HCT116 (cell line): ENCODE measurements at regions not wholly inside any gene's neighbourhood (a gene's known extent, or its start where the extent isn't known, plus 50 kb on each side); places are given as distances from the start of the nearest gene placed in this dataset.

Experiments
- ATAC-seq: fragments of 200-7000 bp; cut with Tn5 transposase; 2 replicates; pipeline ENCODE4 v1.9.1; 2020; ENCODE audit warnings: mild to moderate bottlenecking, moderate library complexity
- BruUV-seq: library from RNA; stranded (reverse); fragments of 400-500 nt; replicated peaks from 2 replicates; lab custom pipeline; 2021; lab: Mats Ljungman, UMichigan
- CTCF ChIA-PET: fragments of 300-600 bp; sonication (Branson Sonifier 250); formaldehyde crosslinking; loops from one replicate; lab custom pipeline; 2021; ENCODE audit warnings: antibody characterized with exemption; lab: Charles Lee
- POLR2A ChIA-PET: fragments of 300-600, 350-600 bp; sonication (Branson Sonifier 250); formaldehyde crosslinking; loops from one replicate; lab custom pipeline; 2021; ENCODE audit warnings: antibody characterized with exemption; lab: Charles Lee
- RAD21 ChIA-PET, 2 experiments: fragments of 300-600 bp; sonication (Branson Sonifier 250); formaldehyde crosslinking; loops; one replicate each; lab custom pipeline; 2023; ENCODE audit warnings: low total read pairs in 2 of 2; ENCODE audit not compliant: uncharacterized antibody in 2 of 2, unreplicated experiment in 2 of 2, low non-redundant PET in 1 of 2; lab: Charles Lee
- DNase-seq: peaks from one replicate; pipeline ENCODE4 v3.0.0-alpha.2; 2010; ENCODE audit warnings: low read depth, low spot score
- H2AFZ ChIP-seq: fragments of 200-600 bp; shearing (Covaris generic), sonication (generic); 2 replicates; pipeline ENCODE4 v1.6.1; 2017; ENCODE audit warnings: low read depth, mixed run types, mixed read lengths, antibody characterized with exemption, low read length; ENCODE audit not compliant: poor library complexity, severe bottlenecking
- H3K27ac ChIP-seq: 2 replicates; pipeline ENCODE4 v1.5.1; 2012; ENCODE audit warnings: low read depth, low read length
- H3K27me3 ChIP-seq: fragments of 200-600 bp; sonication (generic); 2 replicates; pipeline ENCODE4 v1.6.1; 2016; ENCODE audit warnings: mixed run types, low read length, mixed read lengths; ENCODE audit not compliant: insufficient read depth
- H3K36me3 ChIP-seq, 2 experiments: fragments of 200-500 bp in 1 of 2; fragments of 200-600 bp in 1 of 2; sonication (Bioruptor generic) in 1 of 2; sonication (generic) in 1 of 2; 2 replicates each; pipeline versions ENCODE4 v1.5.1 to v1.6.1; 2014 to 2016; ENCODE audit warnings: low read length in 2 of 2, inconsistent platforms in 1 of 2, mixed read lengths in 1 of 2, mixed run types in 1 of 2; ENCODE audit not compliant: insufficient read depth in 2 of 2, control insufficient read depth in 1 of 2
- H3K4me1 ChIP-seq, 2 experiments: fragments of 200-600 bp in 1 of 2; sonication (generic) in 1 of 2; 2 replicates each; pipeline versions ENCODE4 v1.5.1 to v1.6.1; 2012 to 2017; ENCODE audit warnings: low read length in 2 of 2, inconsistent platforms in 1 of 2, mild to moderate bottlenecking in 1 of 2, mixed read lengths in 1 of 2, mixed run types in 1 of 2, moderate library complexity in 1 of 2; ENCODE audit not compliant: insufficient read depth in 2 of 2, control insufficient read depth in 1 of 2
- H3K4me2 ChIP-seq: fragments of 200-600 bp; sonication (generic); 2 replicates; pipeline ENCODE4 v1.6.1; 2017; ENCODE audit warnings: mixed run types, low read length, mixed read lengths
- H3K4me3 ChIP-seq, 2 experiments: fragments of 200-600 bp in 1 of 2; sonication (generic) in 1 of 2; replicated peaks in 1 of 2; 2 replicates each; pipeline ENCODE4 v1.5.1; 2011 to 2016; ENCODE audit warnings: low read length in 2 of 2, control low read depth in 1 of 2, low read depth in 1 of 2, mild to moderate bottlenecking in 1 of 2, mixed read lengths in 1 of 2, mixed run types in 1 of 2
- H3K79me2 ChIP-seq: fragments of 200-600 bp; sonication (generic); 2 replicates; pipeline ENCODE4 v1.6.1; 2017; ENCODE audit warnings: mild to moderate bottlenecking, mixed run types, low read length, moderate library complexity, mixed read lengths; ENCODE audit not compliant: insufficient read depth
- H3K9ac ChIP-seq: fragments of 200-600 bp; sonication (generic); 2 replicates; pipeline ENCODE4 v1.6.1; 2016; ENCODE audit warnings: low read length, mixed read lengths
- H3K9me2 ChIP-seq: fragments of 200-600 bp; sonication (generic), shearing (Covaris generic); 2 replicates; pipeline ENCODE4 v1.6.1; 2017; ENCODE audit warnings: mixed run types, mild to moderate bottlenecking, moderate library complexity; ENCODE audit not compliant: insufficient read depth
- H3K9me3 ChIP-seq, 2 experiments: fragments of 200-500 bp in 1 of 2; fragments of 200-600 bp in 1 of 2; sonication (Bioruptor generic) in 1 of 2; sonication (generic) in 1 of 2; 2 replicates each; pipeline ENCODE4 v1.6.1; 2014 to 2017; ENCODE audit warnings: low read length in 2 of 2, mixed read lengths in 2 of 2, inconsistent platforms in 1 of 2, low read depth in 1 of 2, mild to moderate bottlenecking in 1 of 2, mixed run types in 1 of 2, moderate library complexity in 1 of 2; ENCODE audit not compliant: control insufficient read depth in 1 of 2, insufficient read depth in 1 of 2
- H4K20me1 ChIP-seq: fragments of 200-600 bp; sonication (generic), shearing (Covaris generic); 2 replicates; pipeline ENCODE4 v1.6.1; 2017; ENCODE audit warnings: mixed run types, mild to moderate bottlenecking, moderate library complexity; ENCODE audit not compliant: insufficient read depth
- ATF3 ChIP-seq: IDR thresholded peaks from 2 replicates; pipeline ENCODE4 v1.6.1; 2012
- CBX3 ChIP-seq: IDR thresholded peaks from 2 replicates; pipeline ENCODE4 v1.6.1; 2012; ENCODE audit warnings: low read depth
- EGR1 ChIP-seq: IDR thresholded peaks from 2 replicates; pipeline ENCODE4 v1.6.1; 2012; ENCODE audit warnings: low read depth
- ELF1 ChIP-seq: IDR thresholded peaks from 2 replicates; pipeline ENCODE4 v1.6.1; 2012; ENCODE audit warnings: low read depth, borderline replicate concordance
- EZH2 ChIP-seq: fragments of 200-600 bp; sonication (generic); IDR thresholded peaks from 2 replicates; pipeline ENCODE4 v1.6.1; 2017; ENCODE audit warnings: antibody characterized with exemption, mixed run types
- EZH2phosphoT487 ChIP-seq: fragments of 200-600 bp; IDR thresholded peaks from 2 replicates; pipeline ENCODE4 v1.6.1; 2018; ENCODE audit warnings: antibody characterized with exemption, borderline replicate concordance
- FOSL1 ChIP-seq: IDR thresholded peaks from 2 replicates; pipeline ENCODE4 v1.6.1; 2012; ENCODE audit warnings: low read depth
- POLR2A ChIP-seq: IDR thresholded peaks from 2 replicates; pipeline ENCODE4 v1.7.0; 2011; ENCODE audit warnings: borderline replicate concordance; ENCODE audit not compliant: insufficient read depth, insufficient read length; ENCODE audit errors: extremely low read depth
- POLR2AphosphoS5 ChIP-seq: IDR thresholded peaks from 2 replicates; pipeline ENCODE4 v1.6.1; 2011; ENCODE audit warnings: mild to moderate bottlenecking, low read depth, low read length, moderate library complexity
- RAD21 ChIP-seq: IDR thresholded peaks from 2 replicates; pipeline ENCODE4 v1.6.1; 2012; ENCODE audit warnings: low read depth, mild to moderate bottlenecking
- REST ChIP-seq: IDR thresholded peaks from 2 replicates; pipeline ENCODE4 v1.6.1; 2012; ENCODE audit warnings: low read depth
- SRF ChIP-seq: IDR thresholded peaks from 2 replicates; pipeline ENCODE4 v1.6.1; 2012; ENCODE audit warnings: low read depth
- TCF7L2 ChIP-seq: IDR thresholded peaks from 2 replicates; pipeline ENCODE4 v1.7.0; 2011; ENCODE audit warnings: borderline replicate concordance, inconsistent platforms; ENCODE audit not compliant: insufficient read depth, insufficient read length; ENCODE audit errors: extremely low read depth
- YY1 ChIP-seq: IDR thresholded peaks from 2 replicates; pipeline ENCODE4 v1.6.1; 2011; ENCODE audit warnings: low read length, low read depth, moderate library complexity, mild to moderate bottlenecking; ENCODE audit not compliant: insufficient replicate concordance; ENCODE audit errors: extremely low read depth
- ZFX ChIP-seq: fragments of 450-650 bp; IDR thresholded peaks from 2 replicates; pipeline ENCODE4 v1.6.1; 2017
- ZNF274 ChIP-seq: fragments of 200-500 bp; sonication (Bioruptor generic); IDR thresholded peaks from 2 replicates; pipeline ENCODE4 v1.6.1; 2014; ENCODE audit warnings: mild to moderate bottlenecking, low read depth, low read length, inconsistent platforms
- intact Hi-C: fragments of 100-400 bp; cut with micrococcal nuclease; formaldehyde crosslinking; loops from 2 replicates; pipeline ENCODE4 v1.10.0; 2022
- TF ChIP-seq, protein P1 (sequence below): IDR thresholded peaks from 2 replicates; pipeline ENCODE4 v1.6.1; 2011; ENCODE audit warnings: mild to moderate bottlenecking, low read length, moderate library complexity; ENCODE audit not compliant: insufficient replicate concordance; ENCODE audit errors: extremely low read depth
- TF ChIP-seq, protein P2 (sequence below), 3 experiments: fragments of 200-600 bp in 1 of 3; sonication (generic) in 1 of 3; IDR thresholded peaks in 2 of 3; conservative IDR thresholded peaks in 1 of 3; 2 replicates each; pipeline ENCODE4 v1.5.1; 2012 to 2017; ENCODE audit warnings: low read depth in 2 of 3, low read length in 2 of 3, antibody characterized with exemption in 1 of 3, borderline replicate concordance in 1 of 3, control low read depth in 1 of 3, mild to moderate bottlenecking in 1 of 3, mixed read lengths in 1 of 3, mixed run types in 1 of 3, moderate library complexity in 1 of 3; ENCODE audit not compliant: insufficient read depth in 1 of 3

- no peaks in the 10 kb centered on the region for H3K9me2 ChIP-seq
- H3K4me3 ChIP-seq: no peak overlapping the region
- H3K79me2 ChIP-seq: no peaks in the 10 kb centered on the region
- H3K4me1 ChIP-seq: no peaks in the 10 kb centered on the region
- H3K9me3 ChIP-seq: no peaks in the 10 kb centered on the region
- H3K27me3 ChIP-seq: peaks cover 12% of the 10 kb centered on the region; the same call in 1 of the 2 replicates
- ChIA-PET POLR2A (no interaction called here), CTCF (no interaction called here), RAD21 (no interaction called here)
- no TSS peak for BruUV-seq
- no peak overlapping the region for H3K9ac ChIP-seq
- no peaks in the 10 kb centered on the region for H4K20me1 ChIP-seq
- no peak overlapping the region for H3K27ac ChIP-seq
- no peaks in the 10 kb centered on the region for H3K36me3 ChIP-seq
- no peak overlapping the region for H3K4me2 ChIP-seq
- no peak for TF ChIP-seq EZH2
- no peak for TF ChIP-seq ATF3
- TF ChIP-seq RAD21: no peak
- TF ChIP-seq ELF1: no peak
- no peak for TF ChIP-seq YY1
- TF ChIP-seq TCF7L2: no peak
- TF ChIP-seq REST: no peak
- no peak for TF ChIP-seq SRF
- TF ChIP-seq, protein P1, sequence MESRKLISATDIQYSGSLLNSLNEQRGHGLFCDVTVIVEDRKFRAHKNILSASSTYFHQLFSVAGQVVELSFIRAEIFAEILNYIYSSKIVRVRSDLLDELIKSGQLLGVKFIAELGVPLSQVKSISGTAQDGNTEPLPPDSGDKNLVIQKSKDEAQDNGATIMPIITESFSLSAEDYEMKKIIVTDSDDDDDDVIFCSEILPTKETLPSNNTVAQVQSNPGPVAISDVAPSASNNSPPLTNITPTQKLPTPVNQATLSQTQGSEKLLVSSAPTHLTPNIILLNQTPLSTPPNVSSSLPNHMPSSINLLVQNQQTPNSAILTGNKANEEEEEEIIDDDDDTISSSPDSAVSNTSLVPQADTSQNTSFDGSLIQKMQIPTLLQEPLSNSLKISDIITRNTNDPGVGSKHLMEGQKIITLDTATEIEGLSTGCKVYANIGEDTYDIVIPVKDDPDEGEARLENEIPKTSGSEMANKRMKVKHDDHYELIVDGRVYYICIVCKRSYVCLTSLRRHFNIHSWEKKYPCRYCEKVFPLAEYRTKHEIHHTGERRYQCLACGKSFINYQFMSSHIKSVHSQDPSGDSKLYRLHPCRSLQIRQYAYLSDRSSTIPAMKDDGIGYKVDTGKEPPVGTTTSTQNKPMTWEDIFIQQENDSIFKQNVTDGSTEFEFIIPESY: no peak
- TF ChIP-seq EZH2phosphoT487: no peak
- no peak for TF ChIP-seq ZFX
- TF ChIP-seq FOSL1: no peak
- TF ChIP-seq EGR1: no peak
- TF ChIP-seq ZNF274: no peak
- TF ChIP-seq POLR2A: no peak
- no peak for TF ChIP-seq POLR2AphosphoS5
- TF ChIP-seq, protein P2, sequence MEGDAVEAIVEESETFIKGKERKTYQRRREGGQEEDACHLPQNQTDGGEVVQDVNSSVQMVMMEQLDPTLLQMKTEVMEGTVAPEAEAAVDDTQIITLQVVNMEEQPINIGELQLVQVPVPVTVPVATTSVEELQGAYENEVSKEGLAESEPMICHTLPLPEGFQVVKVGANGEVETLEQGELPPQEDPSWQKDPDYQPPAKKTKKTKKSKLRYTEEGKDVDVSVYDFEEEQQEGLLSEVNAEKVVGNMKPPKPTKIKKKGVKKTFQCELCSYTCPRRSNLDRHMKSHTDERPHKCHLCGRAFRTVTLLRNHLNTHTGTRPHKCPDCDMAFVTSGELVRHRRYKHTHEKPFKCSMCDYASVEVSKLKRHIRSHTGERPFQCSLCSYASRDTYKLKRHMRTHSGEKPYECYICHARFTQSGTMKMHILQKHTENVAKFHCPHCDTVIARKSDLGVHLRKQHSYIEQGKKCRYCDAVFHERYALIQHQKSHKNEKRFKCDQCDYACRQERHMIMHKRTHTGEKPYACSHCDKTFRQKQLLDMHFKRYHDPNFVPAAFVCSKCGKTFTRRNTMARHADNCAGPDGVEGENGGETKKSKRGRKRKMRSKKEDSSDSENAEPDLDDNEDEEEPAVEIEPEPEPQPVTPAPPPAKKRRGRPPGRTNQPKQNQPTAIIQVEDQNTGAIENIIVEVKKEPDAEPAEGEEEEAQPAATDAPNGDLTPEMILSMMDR (IDR thresholded peaks at IDR 0.05 in 2 of 3, conservative IDR thresholded peaks at IDR 0.05 in 1 of 3; ENCODE audit: borderline replicate concordance in 1 of 3, insufficient read depth in 1 of 3, low read depth in 2 of 3, low read length in 2 of 3): no peak
- no peak for TF ChIP-seq CBX3
- intact Hi-C loops: no loop called here
- no peak overlapping the region for H2AFZ ChIP-seq
- ATAC-seq (no peak), DNase-seq (no peak)
Observed at GRCh38 chr2:201953396-201953795, 80.3 kb upstream of the FZD7 start.
